ENCODE measurements at regions not wholly inside any gene's neighbourhood (a gene's known extent, or its start where the extent isn't known, plus 50 kb on each side); places are given as distances from the start of the nearest gene placed in this dataset.
A peak's percentile ranks its signal among the peaks of the same experiment; 100 is the strongest.

- Histone ChIP-seq H3K27ac (ENCODE audit: low read depth, low read length) (no peak overlapping the region), H3K36me3 (ENCODE audit: control insufficient read depth, insufficient read depth, low read length) (no peaks in the 10 kb centered on the region), H3K4me1 (ENCODE audit: control insufficient read depth, insufficient read depth, low read length) (peaks cover 7% of the 10 kb centered on the region), H3K27me3 (ENCODE audit: control insufficient read depth, insufficient read depth, low read length) (no peaks in the 10 kb centered on the region), H3K9me3 (ENCODE audit: control insufficient read depth, insufficient read depth, low read length) (no peaks in the 10 kb centered on the region), H3K4me3 (ENCODE audit: low read depth, low read length) (no peak overlapping the region)
- 58% methylated on average over 7 of the region's 11 CpGs for WGBS (ENCODE audit: insufficient coverage)
- peak in 2 of 6 donors; percentile 51 to 56 for DNase-seq (ENCODE audit: low read depth in 4 of 6, low spot score in 6 of 6)
Observed at GRCh38 chr11:127412722-127413380, 412.3 kb upstream of the KIRREL3 start.

GRCh38 chr11:127412234-127412633 lies 411.7 kb upstream of the KIRREL3 start:
- no peaks in the 10 kb centered on the region for H3K36me3 ChIP-seq (ENCODE audit: control insufficient read depth, insufficient read depth, low read length)
- 98% methylated on average over 8 of the region's 8 CpGs for WGBS (ENCODE audit: insufficient coverage)

GRCh38 chr11:127411283-127411682 lies 410.7 kb upstream of the KIRREL3 start:
- WGBS (ENCODE audit: insufficient coverage): 92% methylated on average over 7 of the region's 7 CpGs
- DNase-seq (ENCODE audit: low read depth in 4 of 6, low spot score in 6 of 6): no peak

More at GRCh38 chr11:127412234-127412633, 411.7 kb upstream of the KIRREL3 start:
- no peak overlapping the region for H3K27ac ChIP-seq (ENCODE audit: low read depth, low read length)
- H3K4me1 ChIP-seq (ENCODE audit: control insufficient read depth, insufficient read depth, low read length): peaks cover 7% of the 10 kb centered on the region
- no peak for DNase-seq (ENCODE audit: low read depth in 4 of 6, low spot score in 6 of 6)
- no peak overlapping the region for H3K4me3 ChIP-seq (ENCODE audit: low read depth, low read length)
- H3K27me3 ChIP-seq (ENCODE audit: control insufficient read depth, insufficient read depth, low read length): no peaks in the 10 kb centered on the region
- no peaks in the 10 kb centered on the region for H3K9me3 ChIP-seq (ENCODE audit: control insufficient read depth, insufficient read depth, low read length)

GRCh38 chr11:127395034-127395433 lies 394.5 kb upstream of the KIRREL3 start:
- Histone ChIP-seq H3K36me3 (ENCODE audit: control insufficient read depth, insufficient read depth, low read length) (no peaks in the 10 kb centered on the region), H3K4me1 (ENCODE audit: control insufficient read depth, insufficient read depth, low read length) (no peaks in the 10 kb centered on the region), H3K27me3 (ENCODE audit: control insufficient read depth, insufficient read depth, low read length) (no peaks in the 10 kb centered on the region), H3K27ac (ENCODE audit: low read depth, low read length) (no peak overlapping the region), H3K4me3 (ENCODE audit: low read depth, low read length) (no peak overlapping the region), H3K9me3 (ENCODE audit: control insufficient read depth, insufficient read depth, low read length) (no peaks in the 10 kb centered on the region)
- no peak for DNase-seq (ENCODE audit: low read depth in 4 of 6, low spot score in 6 of 6)
- 100% methylated on average over 2 of the region's 5 CpGs for WGBS (ENCODE audit: insufficient coverage)

More at GRCh38 chr11:127411283-127411682, 410.7 kb upstream of the KIRREL3 start:
- no peak overlapping the region for H3K4me3 ChIP-seq (ENCODE audit: low read depth, low read length)
- H3K27ac ChIP-seq (ENCODE audit: low read depth, low read length): no peak overlapping the region
- no peaks in the 10 kb centered on the region for H3K27me3 ChIP-seq (ENCODE audit: control insufficient read depth, insufficient read depth, low read length)
- peaks cover 7% of the 10 kb centered on the region for H3K4me1 ChIP-seq (ENCODE audit: control insufficient read depth, insufficient read depth, low read length)
- no peaks in the 10 kb centered on the region for H3K36me3 ChIP-seq (ENCODE audit: control insufficient read depth, insufficient read depth, low read length)
- H3K9me3 ChIP-seq (ENCODE audit: control insufficient read depth, insufficient read depth, low read length): no peaks in the 10 kb centered on the region

GRCh38 chr11:127393460-127393997 lies 393.0 kb upstream of the KIRREL3 start:
- Histone ChIP-seq H3K4me1 (ENCODE audit: control insufficient read depth, insufficient read depth, low read length) (no peaks in the 10 kb centered on the region), H3K27me3 (ENCODE audit: control insufficient read depth, insufficient read depth, low read length) (no peaks in the 10 kb centered on the region), H3K4me3 (ENCODE audit: low read depth, low read length) (no peak overlapping the region), H3K36me3 (ENCODE audit: control insufficient read depth, insufficient read depth, low read length) (no peaks in the 10 kb centered on the region), H3K27ac (ENCODE audit: low read depth, low read length) (no peak overlapping the region), H3K9me3 (ENCODE audit: control insufficient read depth, insufficient read depth, low read length) (no peaks in the 10 kb centered on the region)
- DNase-seq (ENCODE audit: low read depth in 4 of 6, low spot score in 6 of 6): peak in 2 of 6 donors; percentile 41 to 64
- WGBS (ENCODE audit: insufficient coverage): 64% methylated on average over 2 of the region's 4 CpGs

GRCh38 chr11:127392575-127392974 lies 392.0 kb upstream of the KIRREL3 start:
- Histone ChIP-seq H3K27me3 (ENCODE audit: control insufficient read depth, insufficient read depth, low read length) (no peaks in the 10 kb centered on the region), H3K36me3 (ENCODE audit: control insufficient read depth, insufficient read depth, low read length) (no peaks in the 10 kb centered on the region), H3K9me3 (ENCODE audit: control insufficient read depth, insufficient read depth, low read length) (no peaks in the 10 kb centered on the region), H3K27ac (ENCODE audit: low read depth, low read length) (no peak overlapping the region), H3K4me1 (ENCODE audit: control insufficient read depth, insufficient read depth, low read length) (no peaks in the 10 kb centered on the region), H3K4me3 (ENCODE audit: low read depth, low read length) (no peak overlapping the region)
- DNase-seq (ENCODE audit: low read depth in 4 of 6, low spot score in 6 of 6): no peak
- 50% methylated on average over 1 of the region's 2 CpGs for WGBS (ENCODE audit: insufficient coverage)

- Histone ChIP-seq H3K4me1 (ENCODE audit: control insufficient read depth, insufficient read depth, low read length) (no peaks in the 10 kb centered on the region), H3K36me3 (ENCODE audit: control insufficient read depth, insufficient read depth, low read length) (no peaks in the 10 kb centered on the region), H3K27me3 (ENCODE audit: control insufficient read depth, insufficient read depth, low read length) (no peaks in the 10 kb centered on the region), H3K27ac (ENCODE audit: low read depth, low read length) (no peak overlapping the region), H3K4me3 (ENCODE audit: low read depth, low read length) (no peak overlapping the region), H3K9me3 (ENCODE audit: control insufficient read depth, insufficient read depth, low read length) (no peaks in the 10 kb centered on the region)
- 87% methylated on average over 4 of the region's 4 CpGs for WGBS (ENCODE audit: insufficient coverage)
- DNase-seq (ENCODE audit: low read depth in 4 of 6, low spot score in 6 of 6): no peak
Observed at GRCh38 chr11:127390465-127390864, 389.9 kb upstream of the KIRREL3 start.

GRCh38 chr11:127385071-127385470 lies 384.5 kb upstream of the KIRREL3 start:
- WGBS (ENCODE audit: insufficient coverage): 76% methylated on average over 7 of the region's 10 CpGs
- H3K27ac ChIP-seq (ENCODE audit: low read depth, low read length): no peak overlapping the region
- no peaks in the 10 kb centered on the region for H3K9me3 ChIP-seq (ENCODE audit: control insufficient read depth, insufficient read depth, low read length)
- H3K27me3 ChIP-seq (ENCODE audit: control insufficient read depth, insufficient read depth, low read length): no peaks in the 10 kb centered on the region
- no peaks in the 10 kb centered on the region for H3K36me3 ChIP-seq (ENCODE audit: control insufficient read depth, insufficient read depth, low read length)
- peaks cover 3% of the 10 kb centered on the region for H3K4me1 ChIP-seq (ENCODE audit: control insufficient read depth, insufficient read depth, low read length)
- peak in 2 of 6 donors; percentile 51 to 72 for DNase-seq (ENCODE audit: low read depth in 4 of 6, low spot score in 6 of 6)
- no peak overlapping the region for H3K4me3 ChIP-seq (ENCODE audit: low read depth, low read length)

- no peaks in the 10 kb centered on the region for H3K27me3 ChIP-seq (ENCODE audit: control insufficient read depth, insufficient read depth, low read length)
- WGBS (ENCODE audit: insufficient coverage): 53% methylated on average over 2 of the region's 3 CpGs
- peaks cover 3% of the 10 kb centered on the region for H3K4me1 ChIP-seq (ENCODE audit: control insufficient read depth, insufficient read depth, low read length)
- H3K27ac ChIP-seq (ENCODE audit: low read depth, low read length): no peak overlapping the region
- DNase-seq (ENCODE audit: low read depth in 4 of 6, low spot score in 6 of 6): peak in 3 of 6 donors; percentile 31 to 65 (median 65)
- no peaks in the 10 kb centered on the region for H3K36me3 ChIP-seq (ENCODE audit: control insufficient read depth, insufficient read depth, low read length)
- no peak overlapping the region for H3K4me3 ChIP-seq (ENCODE audit: low read depth, low read length)
- H3K9me3 ChIP-seq (ENCODE audit: control insufficient read depth, insufficient read depth, low read length): no peaks in the 10 kb centered on the region
Observed at GRCh38 chr11:127383026-127383425, 382.5 kb upstream of the KIRREL3 start.

- no peak for DNase-seq (ENCODE audit: low read depth in 4 of 6, low spot score in 6 of 6)
- Histone ChIP-seq H3K4me3 (ENCODE audit: low read depth, low read length) (no peak overlapping the region), H3K27me3 (ENCODE audit: control insufficient read depth, insufficient read depth, low read length) (no peaks in the 10 kb centered on the region), H3K36me3 (ENCODE audit: control insufficient read depth, insufficient read depth, low read length) (no peaks in the 10 kb centered on the region), H3K27ac (ENCODE audit: low read depth, low read length) (no peak overlapping the region), H3K9me3 (ENCODE audit: control insufficient read depth, insufficient read depth, low read length) (no peaks in the 10 kb centered on the region), H3K4me1 (ENCODE audit: control insufficient read depth, insufficient read depth, low read length) (peaks cover 3% of the 10 kb centered on the region)
- WGBS (ENCODE audit: insufficient coverage): 100% methylated on average over 1 of the region's 3 CpGs
Observed at GRCh38 chr11:127381247-127381646, 380.7 kb upstream of the KIRREL3 start.
